Mesenchymal stem cell (in vitro differentiated cells and primary cell): ENCODE measurements at regions not wholly inside any gene's neighbourhood (a gene's known extent, or its start where the extent isn't known, plus 50 kb on each side); places are given as distances from the start of the nearest gene placed in this dataset.

Source experiments
- DNase-seq: peaks from one replicate; pipeline ENCODE4 v3.0.0-alpha.2; 2013
- H2AFZ ChIP-seq: one replicate; pipeline ENCODE4 v1.6.1; 2013; ENCODE audit warnings: low read depth, mild to moderate bottlenecking, control low read depth, inconsistent platforms, low read length, moderate library complexity
- H2AK5ac ChIP-seq: 2 replicates; pipeline ENCODE4 v1.6.1; 2013; ENCODE audit warnings: low read length, moderate library complexity, mild to moderate bottlenecking, inconsistent platforms; ENCODE audit not compliant: severe bottlenecking
- H2BK120ac ChIP-seq: one replicate; pipeline ENCODE4 v1.6.1; 2013; ENCODE audit warnings: low read depth, mild to moderate bottlenecking, inconsistent platforms, low read length, moderate library complexity
- H2BK12ac ChIP-seq, 2 experiments: one replicate each; pipeline ENCODE4 v1.6.1; 2013; ENCODE audit warnings: inconsistent platforms in 2 of 2, low read length in 2 of 2, mild to moderate bottlenecking in 2 of 2, moderate library complexity in 2 of 2, control low read depth in 1 of 2
- H2BK15ac ChIP-seq: one replicate; pipeline ENCODE4 v1.6.1; 2013; ENCODE audit warnings: mild to moderate bottlenecking, low read depth, inconsistent platforms; ENCODE audit not compliant: poor library complexity, severe bottlenecking
- H2BK5ac ChIP-seq: 2 replicates; pipeline ENCODE4 v1.6.1; 2013; ENCODE audit warnings: low read depth, mild to moderate bottlenecking, low read length, control low read depth, inconsistent platforms; ENCODE audit not compliant: poor library complexity, severe bottlenecking
- H3K14ac ChIP-seq, 2 experiments: one replicate each; pipeline ENCODE4 v1.6.1; 2013; ENCODE audit warnings: inconsistent platforms in 2 of 2, low read length in 2 of 2, control low read depth in 1 of 2, mild to moderate bottlenecking in 1 of 2, moderate library complexity in 1 of 2
- H3K18ac ChIP-seq, 2 experiments: one replicate each; pipeline ENCODE4 v1.6.1; 2013; ENCODE audit warnings: inconsistent platforms in 2 of 2, low read length in 2 of 2, control low read depth in 1 of 2, low read depth in 1 of 2, mild to moderate bottlenecking in 1 of 2
- H3K23ac ChIP-seq, 2 experiments: one replicate each; pipeline ENCODE4 v1.6.1; 2013; ENCODE audit warnings: inconsistent platforms in 2 of 2, low read length in 2 of 2, mild to moderate bottlenecking in 2 of 2, moderate library complexity in 2 of 2, control low read depth in 1 of 2
- H3K27ac ChIP-seq: 2 replicates; pipeline ENCODE4 v1.5.1; 2013; ENCODE audit warnings: mild to moderate bottlenecking, moderate library complexity, low read length, control low read depth, inconsistent platforms; ENCODE audit not compliant: poor library complexity, severe bottlenecking
- H3K27me3 ChIP-seq, 2 experiments: 2 replicates each; pipeline versions ENCODE4 v1.6.1 to v1.7.0; 2013; ENCODE audit warnings: low read length in 2 of 2, mild to moderate bottlenecking in 2 of 2, moderate library complexity in 2 of 2, control low read depth in 1 of 2, inconsistent platforms in 1 of 2; ENCODE audit not compliant: control insufficient read depth in 1 of 2, insufficient read depth in 1 of 2
- H3K36me3 ChIP-seq, 2 experiments: 2 replicates each; pipeline versions ENCODE4 v1.6.1 to v1.7.0; 2013; ENCODE audit warnings: low read length in 2 of 2, control low read depth in 1 of 2, inconsistent platforms in 1 of 2, low read depth in 1 of 2, mild to moderate bottlenecking in 1 of 2; ENCODE audit not compliant: insufficient read depth in 2 of 2, control insufficient read depth in 1 of 2
- H3K4ac ChIP-seq, 2 experiments: one replicate each; pipeline ENCODE4 v1.6.1; 2013; ENCODE audit warnings: inconsistent platforms in 2 of 2, low read length in 2 of 2, mild to moderate bottlenecking in 2 of 2, moderate library complexity in 2 of 2, control low read depth in 1 of 2, low read depth in 1 of 2
- H3K4me1 ChIP-seq: 2 replicates; pipeline ENCODE4 v1.6.1; 2013; ENCODE audit warnings: low read depth, low read length, control low read depth; ENCODE audit not compliant: control insufficient read depth, insufficient read depth
- H3K4me2 ChIP-seq: 2 replicates; pipeline ENCODE4 v1.6.1; 2013; ENCODE audit warnings: low read length, mild to moderate bottlenecking, inconsistent platforms; ENCODE audit not compliant: poor library complexity, severe bottlenecking
- H3K4me3 ChIP-seq, 2 experiments: 2 replicates each; pipeline versions ENCODE4 v1.5.1 to v1.7.0; 2013; ENCODE audit warnings: low read length in 2 of 2, mild to moderate bottlenecking in 2 of 2, control low read depth in 1 of 2, low read depth in 1 of 2; ENCODE audit not compliant: insufficient read depth in 1 of 2
- H3K79me1 ChIP-seq: replicated peaks from 2 replicates; pipeline ENCODE4 v1.6.1; 2013; ENCODE audit warnings: mild to moderate bottlenecking, control low read depth, low read length, inconsistent platforms; ENCODE audit not compliant: poor library complexity, severe bottlenecking
- H3K9ac ChIP-seq: 2 replicates; pipeline ENCODE4 v1.7.0; 2013; ENCODE audit warnings: mild to moderate bottlenecking, low read length, moderate library complexity
- H3K9me3 ChIP-seq: 2 replicates; pipeline ENCODE4 v1.7.0; 2013; ENCODE audit warnings: mild to moderate bottlenecking, low read length; ENCODE audit not compliant: control insufficient read depth
- H4K8ac ChIP-seq: one replicate; pipeline ENCODE4 v1.6.1; 2013; ENCODE audit warnings: inconsistent platforms, mild to moderate bottlenecking, low read length, moderate library complexity
- H4K91ac ChIP-seq: one replicate; pipeline ENCODE4 v1.6.1; 2013; ENCODE audit warnings: mild to moderate bottlenecking, low read length, inconsistent platforms
- WGBS: methylation state at CpG from one replicate; pipeline ENCODE4 v1.1.7; 2013; ENCODE audit warnings: mixed read lengths; 5-methylcytosine and 5-hydroxymethylcytosine counted together

GRCh38 chr9:8115570-8115969 is 316.0 kb upstream of the DMAC1 start:
- Histone ChIP-seq H2BK12ac (no peak overlapping the region), H3K9ac (no peak overlapping the region), H3K18ac (no peak overlapping the region), H3K14ac (no peak overlapping the region), H3K4me3 (no peak overlapping the region), H2BK120ac (no peak overlapping the region), H3K79me1 (no peaks in the 10 kb centered on the region), H3K4me2 (no peak overlapping the region), H3K27ac (no peak overlapping the region), H3K36me3 (no peaks in the 10 kb centered on the region), H3K4ac (no peak overlapping the region), H3K9me3 (no peaks in the 10 kb centered on the region), H4K8ac (no peak overlapping the region), H2AK5ac (no peak overlapping the region), H4K91ac (no peak overlapping the region), H3K4me1 (no peaks in the 10 kb centered on the region), H2AFZ (no peak overlapping the region), H3K23ac (no peak overlapping the region), H2BK15ac (no peak overlapping the region), H3K27me3 (no peaks in the 10 kb centered on the region), H2BK5ac (no peak overlapping the region)
- 50% methylated on average over 1 of the region's 1 CpG for WGBS
- DNase-seq, result no peak

GRCh38 chr9:8114826-8115225 is 315.2 kb upstream of the DMAC1 start:
- H3K27me3 ChIP-seq, result no peaks in the 10 kb centered on the region
- no peak overlapping the region for H2BK15ac ChIP-seq
- H2BK5ac ChIP-seq, result no peak overlapping the region
- no peak overlapping the region for H3K27ac ChIP-seq
- no peak overlapping the region for H2AFZ ChIP-seq
- H3K36me3 ChIP-seq, result no peaks in the 10 kb centered on the region
- H3K14ac ChIP-seq, result no peak overlapping the region
- no peak overlapping the region for H3K23ac ChIP-seq
- no peak overlapping the region for H4K91ac ChIP-seq
- no peak overlapping the region for H2BK120ac ChIP-seq
- DNase-seq, result no peak
- WGBS, result 71% methylated on average over 1 of the region's 1 CpG
- no peak overlapping the region for H3K4me3 ChIP-seq
- no peak overlapping the region for H3K4me2 ChIP-seq
- no peak overlapping the region for H3K9ac ChIP-seq
- H3K4me1 ChIP-seq, result no peaks in the 10 kb centered on the region
- no peak overlapping the region for H2BK12ac ChIP-seq
- H2AK5ac ChIP-seq, result no peak overlapping the region
- no peaks in the 10 kb centered on the region for H3K79me1 ChIP-seq
- no peak overlapping the region for H3K18ac ChIP-seq
- H4K8ac ChIP-seq, result no peak overlapping the region
- H3K9me3 ChIP-seq, result no peaks in the 10 kb centered on the region
- no peak overlapping the region for H3K4ac ChIP-seq

GRCh38 chr9:8106362-8106761 is 306.8 kb upstream of the DMAC1 start:
- no peaks in the 10 kb centered on the region for H3K27me3 ChIP-seq
- H4K91ac ChIP-seq, result no peak overlapping the region
- no peak overlapping the region for H2BK12ac ChIP-seq
- no peak overlapping the region for H3K9ac ChIP-seq
- no peak overlapping the region for H2BK5ac ChIP-seq
- H2AFZ ChIP-seq, result no peak overlapping the region
- no peaks in the 10 kb centered on the region for H3K79me1 ChIP-seq
- H3K36me3 ChIP-seq, result no peaks in the 10 kb centered on the region
- no peak overlapping the region for H3K4me3 ChIP-seq
- no peak overlapping the region for H4K8ac ChIP-seq
- no peaks in the 10 kb centered on the region for H3K9me3 ChIP-seq
- H2BK120ac ChIP-seq, result no peak overlapping the region
- no peaks in the 10 kb centered on the region for H3K4me1 ChIP-seq
- H3K14ac ChIP-seq, result no peak overlapping the region
- H2BK15ac ChIP-seq, result no peak overlapping the region
- no peak for DNase-seq
- no peak overlapping the region for H2AK5ac ChIP-seq
- H3K23ac ChIP-seq, result no peak overlapping the region
- H3K4ac ChIP-seq, result no peak overlapping the region
- H3K27ac ChIP-seq, result no peak overlapping the region
- no peak overlapping the region for H3K4me2 ChIP-seq
- no peak overlapping the region for H3K18ac ChIP-seq
- 80% methylated on average over 1 of the region's 1 CpG for WGBS

GRCh38 chr9:8101607-8102006 is 302.0 kb upstream of the DMAC1 start:
- no peak for DNase-seq
- H2AK5ac ChIP-seq, result no peak overlapping the region
- no peaks in the 10 kb centered on the region for H3K4me1 ChIP-seq
- H4K8ac ChIP-seq, result no peak overlapping the region
- H3K9me3 ChIP-seq, result peaks cover 4% of the 10 kb centered on the region
- no peak overlapping the region for H3K23ac ChIP-seq
- 60% methylated on average over 1 of the region's 2 CpGs for WGBS
- no peak overlapping the region for H3K9ac ChIP-seq
- H3K27me3 ChIP-seq, result no peaks in the 10 kb centered on the region
- H3K27ac ChIP-seq, result no peak overlapping the region
- H4K91ac ChIP-seq, result no peak overlapping the region
- no peak overlapping the region for H3K14ac ChIP-seq
- H2AFZ ChIP-seq, result no peak overlapping the region
- H3K79me1 ChIP-seq, result no peaks in the 10 kb centered on the region
- H3K36me3 ChIP-seq, result no peaks in the 10 kb centered on the region
- no peak overlapping the region for H2BK15ac ChIP-seq
- no peak overlapping the region for H3K4ac ChIP-seq
- no peak overlapping the region for H3K4me2 ChIP-seq
- H3K4me3 ChIP-seq, result no peak overlapping the region
- no peak overlapping the region for H2BK120ac ChIP-seq
- H2BK5ac ChIP-seq, result no peak overlapping the region
- no peak overlapping the region for H3K18ac ChIP-seq
- no peak overlapping the region for H2BK12ac ChIP-seq
